WTC11 (cell line): ENCODE measurements at regions not wholly inside any gene's neighbourhood (a gene's known extent, or its start where the extent isn't known, plus 50 kb on each side); places are given as distances from the start of the nearest gene placed in this dataset.

Experiments
- ATAC-seq: fragments of 200-7000 bp; cut with Tn5 transposase; 2 replicates; pipeline ENCODE4 v1.10.0; 2021; ENCODE audit warnings: mild to moderate bottlenecking, moderate library complexity
- CTCF ChIA-PET: fragments of 300-600 bp; sonication (Branson Sonifier 250); formaldehyde crosslinking; loops from one replicate; lab custom pipeline; 2021; ENCODE audit warnings: antibody characterized with exemption; lab: Charles Lee
- POLR2A ChIA-PET: fragments of 350-600 bp; sonication (Branson Sonifier 250); formaldehyde crosslinking; loops from one replicate; lab custom pipeline; 2021; ENCODE audit warnings: antibody characterized with exemption; lab: Charles Lee
- DNase-seq: peaks from one replicate; pipeline ENCODE4 v3.0.0; 2021; ENCODE audit warnings: low spot score
- H3K27ac Mint-ChIP-seq: 2 replicates; pipeline ENCODE4 v1.8.0; 2021; ENCODE audit warnings: mixed read lengths
- H3K27me3 Mint-ChIP-seq: 2 replicates; pipeline ENCODE4 v1.8.0; 2021; ENCODE audit warnings: low read depth, mild to moderate bottlenecking, moderate library complexity, mixed read lengths
- H3K36me3 Mint-ChIP-seq: 2 replicates; pipeline ENCODE4 v1.8.0; 2021; ENCODE audit warnings: mixed read lengths
- H3K4me1 Mint-ChIP-seq: 2 replicates; pipeline ENCODE4 v1.8.0; 2022; ENCODE audit warnings: mixed read lengths
- H3K4me3 Mint-ChIP-seq: 2 replicates; pipeline ENCODE4 v1.8.0; 2021; ENCODE audit warnings: mild to moderate bottlenecking, moderate library complexity, mixed read lengths
- H3K9me3 Mint-ChIP-seq: 2 replicates; pipeline ENCODE4 v1.8.0; 2021; ENCODE audit warnings: mixed read lengths
- AFF4 ChIP-seq: sonication (generic); formaldehyde crosslinking; IDR thresholded peaks from 2 replicates; pipeline ENCODE4 v1.8.1; 2023; ENCODE audit warnings: mild to moderate bottlenecking, missing genetic modification reagents, borderline replicate concordance
- CREB1 ChIP-seq: sonication (generic); formaldehyde crosslinking; IDR thresholded peaks from 2 replicates; pipeline ENCODE4 v1.8.0; 2023; ENCODE audit warnings: mild to moderate bottlenecking, missing genetic modification reagents
- E2F1 ChIP-seq: sonication (generic); formaldehyde crosslinking; IDR thresholded peaks from 2 replicates; pipeline ENCODE4 v1.8.0; 2022; ENCODE audit warnings: mild to moderate bottlenecking, missing genetic modification reagents
- E2F5 ChIP-seq: sonication (generic); formaldehyde crosslinking; IDR thresholded peaks from 2 replicates; pipeline ENCODE4 v1.8.1; 2022; ENCODE audit warnings: mild to moderate bottlenecking, moderate library complexity, missing genetic modification reagents
- ELF4 ChIP-seq: sonication (generic); formaldehyde crosslinking; IDR thresholded peaks from 2 replicates; pipeline ENCODE4 v1.8.1; 2022; ENCODE audit warnings: low read depth, mild to moderate bottlenecking, moderate library complexity, missing genetic modification reagents
- EMX1 ChIP-seq: fragments of 250-450 bp; sonication (Bioruptor Pico); IDR thresholded peaks from 2 replicates; pipeline ENCODE4 v1.8.0; 2021; ENCODE audit warnings: mild to moderate bottlenecking
- FOXK1 ChIP-seq: sonication (generic); formaldehyde crosslinking; IDR thresholded peaks from 2 replicates; pipeline ENCODE4 v1.8.0; 2022; ENCODE audit warnings: mild to moderate bottlenecking, moderate library complexity, missing genetic modification reagents
- NR2C2 ChIP-seq: sonication (generic); formaldehyde crosslinking; IDR thresholded peaks from 2 replicates; pipeline ENCODE4 v1.8.0; 2022; ENCODE audit warnings: mild to moderate bottlenecking, missing genetic modification reagents
- NR3C1 ChIP-seq: sonication (generic); formaldehyde crosslinking; conservative IDR thresholded peaks from 2 replicates; pipeline ENCODE4 v1.8.1; 2023; ENCODE audit warnings: low read depth, mild to moderate bottlenecking, missing genetic modification reagents
- PREB ChIP-seq: sonication (generic); formaldehyde crosslinking; IDR thresholded peaks from 2 replicates; pipeline ENCODE4 v1.8.1; 2022; ENCODE audit warnings: mild to moderate bottlenecking, missing genetic modification reagents, moderate library complexity, borderline replicate concordance
- PRRX2 ChIP-seq: fragments of 250-450 bp; sonication (Bioruptor Pico); IDR thresholded peaks from 2 replicates; pipeline ENCODE4 v1.8.0; 2021; ENCODE audit warnings: mild to moderate bottlenecking
- RELA ChIP-seq: sonication (generic); formaldehyde crosslinking; IDR thresholded peaks from 2 replicates; pipeline ENCODE4 v1.8.1; 2022; ENCODE audit warnings: missing genetic modification reagents, mild to moderate bottlenecking, borderline replicate concordance
- RORB ChIP-seq: fragments of 250-450 bp; sonication (Bioruptor Pico); IDR thresholded peaks from 2 replicates; pipeline ENCODE4 v1.9.0; 2021; ENCODE audit warnings: mild to moderate bottlenecking
- ZBTB43 ChIP-seq: sonication (generic); formaldehyde crosslinking; IDR thresholded peaks from 2 replicates; pipeline ENCODE4 v1.8.1; 2023; ENCODE audit warnings: mild to moderate bottlenecking, missing genetic modification reagents
- ZNF138 ChIP-seq: sonication (generic); formaldehyde crosslinking; conservative IDR thresholded peaks from 2 replicates; pipeline ENCODE4 v1.8.1; 2022; ENCODE audit warnings: mild to moderate bottlenecking, moderate library complexity, missing genetic modification reagents
- ZNF396 ChIP-seq: fragments of 250-450 bp; sonication (Bioruptor Pico); IDR thresholded peaks from 2 replicates; pipeline ENCODE4 v1.8.0; 2021; ENCODE audit warnings: mild to moderate bottlenecking, moderate library complexity, borderline replicate concordance
- ZNF425 ChIP-seq: fragments of 250-450 bp; sonication (Bioruptor Pico); conservative IDR thresholded peaks from 2 replicates; pipeline ENCODE4 v1.9.0; 2021; ENCODE audit warnings: mild to moderate bottlenecking
- ZNF671 ChIP-seq: fragments of 250-450 bp; sonication (Bioruptor Pico); IDR thresholded peaks from 2 replicates; pipeline ENCODE4 v1.8.0; 2021; ENCODE audit warnings: mild to moderate bottlenecking
- TF ChIP-seq, protein P1 (sequence below): fragments of 200-600 bp; IDR thresholded peaks from 2 replicates; pipeline ENCODE4 v1.8.0; 2022; ENCODE audit warnings: antibody characterized with exemption
- TF ChIP-seq, protein P2 (sequence below): sonication (generic); formaldehyde crosslinking; IDR thresholded peaks from 2 replicates; pipeline ENCODE4 v1.8.0; 2022; ENCODE audit warnings: mild to moderate bottlenecking, missing genetic modification reagents
- TF ChIP-seq, protein P3 (sequence below): sonication (generic); formaldehyde crosslinking; IDR thresholded peaks from 2 replicates; pipeline ENCODE4 v1.8.0; 2022; ENCODE audit warnings: mild to moderate bottlenecking, missing genetic modification reagents

GRCh38 chr1:4494558-4494957 lies 159.9 kb upstream of the AJAP1 start:
- Mint-ChIP-seq H3K27ac (no peak overlapping the region), H3K36me3 (peaks cover 21% of the 10 kb centered on the region), H3K27me3 (peaks cover 14% of the 10 kb centered on the region), H3K4me3 (no peak overlapping the region), H3K4me1 (no peaks in the 10 kb centered on the region), H3K9me3 (peaks cover 58% of the 10 kb centered on the region)
- ChIA-PET POLR2A (no interaction called here), CTCF (no interaction called here)
- TF ChIP-seq AFF4: no peak
- no peak for TF ChIP-seq E2F1 (CRISPR knock-in tag)
- TF ChIP-seq ELF4 (CRISPR knock-in tag): no peak
- TF ChIP-seq, protein P1, sequence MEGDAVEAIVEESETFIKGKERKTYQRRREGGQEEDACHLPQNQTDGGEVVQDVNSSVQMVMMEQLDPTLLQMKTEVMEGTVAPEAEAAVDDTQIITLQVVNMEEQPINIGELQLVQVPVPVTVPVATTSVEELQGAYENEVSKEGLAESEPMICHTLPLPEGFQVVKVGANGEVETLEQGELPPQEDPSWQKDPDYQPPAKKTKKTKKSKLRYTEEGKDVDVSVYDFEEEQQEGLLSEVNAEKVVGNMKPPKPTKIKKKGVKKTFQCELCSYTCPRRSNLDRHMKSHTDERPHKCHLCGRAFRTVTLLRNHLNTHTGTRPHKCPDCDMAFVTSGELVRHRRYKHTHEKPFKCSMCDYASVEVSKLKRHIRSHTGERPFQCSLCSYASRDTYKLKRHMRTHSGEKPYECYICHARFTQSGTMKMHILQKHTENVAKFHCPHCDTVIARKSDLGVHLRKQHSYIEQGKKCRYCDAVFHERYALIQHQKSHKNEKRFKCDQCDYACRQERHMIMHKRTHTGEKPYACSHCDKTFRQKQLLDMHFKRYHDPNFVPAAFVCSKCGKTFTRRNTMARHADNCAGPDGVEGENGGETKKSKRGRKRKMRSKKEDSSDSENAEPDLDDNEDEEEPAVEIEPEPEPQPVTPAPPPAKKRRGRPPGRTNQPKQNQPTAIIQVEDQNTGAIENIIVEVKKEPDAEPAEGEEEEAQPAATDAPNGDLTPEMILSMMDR: no peak
- no peak for TF ChIP-seq ZNF671 (CRISPR knock-in tag)
- TF ChIP-seq PREB (CRISPR knock-in tag): no peak
- no peak for TF ChIP-seq EMX1 (CRISPR knock-in tag)
- TF ChIP-seq RELA (CRISPR knock-in tag): no peak
- TF ChIP-seq, protein P2, sequence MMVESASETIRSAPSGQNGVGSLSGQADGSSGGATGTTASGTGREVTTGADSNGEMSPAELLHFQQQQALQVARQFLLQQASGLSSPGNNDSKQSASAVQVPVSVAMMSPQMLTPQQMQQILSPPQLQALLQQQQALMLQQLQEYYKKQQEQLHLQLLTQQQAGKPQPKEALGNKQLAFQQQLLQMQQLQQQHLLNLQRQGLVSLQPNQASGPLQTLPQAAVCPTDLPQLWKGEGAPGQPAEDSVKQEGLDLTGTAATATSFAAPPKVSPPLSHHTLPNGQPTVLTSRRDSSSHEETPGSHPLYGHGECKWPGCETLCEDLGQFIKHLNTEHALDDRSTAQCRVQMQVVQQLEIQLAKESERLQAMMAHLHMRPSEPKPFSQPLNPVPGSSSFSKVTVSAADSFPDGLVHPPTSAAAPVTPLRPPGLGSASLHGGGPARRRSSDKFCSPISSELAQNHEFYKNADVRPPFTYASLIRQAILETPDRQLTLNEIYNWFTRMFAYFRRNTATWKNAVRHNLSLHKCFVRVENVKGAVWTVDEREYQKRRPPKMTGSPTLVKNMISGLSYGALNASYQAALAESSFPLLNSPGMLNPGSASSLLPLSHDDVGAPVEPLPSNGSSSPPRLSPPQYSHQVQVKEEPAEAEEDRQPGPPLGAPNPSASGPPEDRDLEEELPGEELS: no peak
- DNase-seq (no peak), ATAC-seq (no peak)

DNA sequence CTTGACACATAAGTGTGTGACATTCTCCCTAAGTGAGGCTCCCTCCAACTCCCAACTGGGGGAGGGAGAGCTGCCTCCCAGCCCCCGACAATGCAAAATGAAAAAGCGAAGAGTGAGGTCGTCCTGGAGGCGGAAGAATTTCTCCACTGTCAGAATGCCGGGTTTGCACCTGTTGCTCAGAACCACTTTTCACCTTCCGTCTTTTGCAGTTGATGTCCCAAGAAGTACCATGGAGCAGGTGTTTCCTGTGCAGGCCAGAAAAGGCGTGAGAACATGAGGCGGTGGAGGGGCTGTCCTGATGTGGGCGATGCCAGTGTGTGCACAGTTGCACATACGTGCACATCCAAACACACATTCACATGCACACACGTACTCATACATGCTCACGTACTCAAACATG lies 158.6 kb upstream of the AJAP1 start:
- Mint-ChIP-seq H3K27ac (no peak overlapping the region), H3K4me3 (no peak overlapping the region), H3K9me3 (peaks cover 54% of the 10 kb centered on the region), H3K27me3 (peaks cover 15% of the 10 kb centered on the region), H3K36me3 (peaks cover 21% of the 10 kb centered on the region), H3K4me1 (no peaks in the 10 kb centered on the region)
- ChIA-PET POLR2A (no interaction called here), CTCF (no interaction called here)
- DNase-seq: no peak
- no peak for ATAC-seq
- no peak for TF ChIP-seq ZNF396 (CRISPR knock-in tag)
- TF ChIP-seq EMX1 (CRISPR knock-in tag): no peak
- TF ChIP-seq PRRX2 (CRISPR knock-in tag): no peak
- TF ChIP-seq ELF4 (CRISPR knock-in tag): no peak
- TF ChIP-seq ZNF138 (CRISPR knock-in tag): no peak
- no peak for TF ChIP-seq ZBTB43 (CRISPR knock-in tag)
- no peak for TF ChIP-seq NR2C2
- TF ChIP-seq NR3C1 (CRISPR knock-in tag): no peak
- no peak for TF ChIP-seq RORB
- no peak for TF ChIP-seq CREB1 (CRISPR knock-in tag)
- no peak for TF ChIP-seq FOXK1 (CRISPR knock-in tag)
- TF ChIP-seq E2F5: no peak
- TF ChIP-seq, protein P3, sequence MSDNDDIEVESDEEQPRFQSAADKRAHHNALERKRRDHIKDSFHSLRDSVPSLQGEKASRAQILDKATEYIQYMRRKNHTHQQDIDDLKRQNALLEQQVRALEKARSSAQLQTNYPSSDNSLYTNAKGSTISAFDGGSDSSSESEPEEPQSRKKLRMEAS (CRISPR knock-in tag): no peak
- no peak for TF ChIP-seq ZNF425 (CRISPR knock-in tag)
